CD4-positive, alpha-beta memory T cell (primary cell): ENCODE measurements at regions not wholly inside any gene's neighbourhood (a gene's known extent, or its start where the extent isn't known, plus 50 kb on each side); places are given as distances from the start of the nearest gene placed in this dataset.

Source experiments
- CTCF ChIA-PET: fragments of 350-600 bp; sonication (Branson Sonifier 250); formaldehyde crosslinking; loops from one replicate; lab custom pipeline; 2021; ENCODE audit warnings: inconsistent platforms; ENCODE audit not compliant: partially characterized antibody; lab: Charles Lee
- POLR2A ChIA-PET: fragments of 350-600 bp; sonication (Branson Sonifier 250); formaldehyde crosslinking; loops from one replicate; lab custom pipeline; 2021; ENCODE audit not compliant: partially characterized antibody; lab: Charles Lee
- DNase-seq, 5 donors: peaks; one replicate each; pipeline versions ENCODE4 v3.0.0 to v3.0.0-alpha.2; 2020 to 2022; ENCODE audit warnings: mixed read lengths in 1 of 5
- H3K27ac ChIP-seq: one replicate; pipeline ENCODE4 v1.7.0; 2013; ENCODE audit warnings: low read depth, low read length
- H3K27me3 ChIP-seq: 2 replicates; pipeline ENCODE4 v1.7.0; 2013; ENCODE audit warnings: mild to moderate bottlenecking, low read length, moderate library complexity; ENCODE audit not compliant: insufficient read depth
- H3K36me3 ChIP-seq: 2 replicates; pipeline ENCODE4 v1.7.0; 2013; ENCODE audit warnings: mild to moderate bottlenecking, low read length, moderate library complexity; ENCODE audit not compliant: insufficient read depth
- H3K4me1 ChIP-seq: 2 replicates; pipeline ENCODE4 v1.7.0; 2013; ENCODE audit warnings: mild to moderate bottlenecking, low read length, moderate library complexity; ENCODE audit not compliant: insufficient read depth
- H3K4me3 ChIP-seq, 2 donors: one replicate each; pipeline ENCODE4 v1.7.0; 2013; ENCODE audit warnings: low read length in 2 of 2, mild to moderate bottlenecking in 1 of 2
- H3K9me3 ChIP-seq, 2 donors: one replicate each; pipeline ENCODE4 v1.7.0; 2013; ENCODE audit warnings: low read length in 2 of 2, control low read depth in 1 of 2; ENCODE audit not compliant: control insufficient read depth in 1 of 2
- H3K27ac Mint-ChIP-seq, 7 donors: one replicate each; pipeline ENCODE4 v1.8.0; 2020 to 2021; ENCODE audit warnings: mixed read lengths in 7 of 7, mild to moderate bottlenecking in 6 of 7, inconsistent platforms in 3 of 7, moderate library complexity in 3 of 7
- H3K27me3 Mint-ChIP-seq, 2 donors: one replicate each; pipeline ENCODE4 v1.8.0; 2020 to 2021; ENCODE audit warnings: mixed read lengths in 2 of 2
- H3K36me3 Mint-ChIP-seq, 2 donors: one replicate each; pipeline ENCODE4 v1.8.0; 2020 to 2021; ENCODE audit warnings: mixed read lengths in 2 of 2, inconsistent platforms in 1 of 2, mild to moderate bottlenecking in 1 of 2
- H3K4me1 Mint-ChIP-seq, 4 donors: one replicate each; pipeline ENCODE4 v1.8.0; 2020 to 2021; ENCODE audit warnings: mixed read lengths in 4 of 4, mild to moderate bottlenecking in 1 of 4
- H3K4me3 Mint-ChIP-seq, 8 donors: one replicate each; pipeline ENCODE4 v1.8.0; 2020 to 2021; ENCODE audit warnings: mixed read lengths in 8 of 8, mild to moderate bottlenecking in 7 of 8, moderate library complexity in 6 of 8, inconsistent platforms in 3 of 8
- H3K9me3 Mint-ChIP-seq, 8 donors: one replicate each; pipeline ENCODE4 v1.8.0; 2020 to 2021; ENCODE audit warnings: mixed read lengths in 8 of 8, mild to moderate bottlenecking in 5 of 8, inconsistent platforms in 3 of 8, moderate library complexity in 1 of 8
- intact Hi-C: fragments of 100-400 bp; cut with micrococcal nuclease; formaldehyde crosslinking; loops from one replicate; pipeline ENCODE4 v1.15.1; 2023

DNA sequence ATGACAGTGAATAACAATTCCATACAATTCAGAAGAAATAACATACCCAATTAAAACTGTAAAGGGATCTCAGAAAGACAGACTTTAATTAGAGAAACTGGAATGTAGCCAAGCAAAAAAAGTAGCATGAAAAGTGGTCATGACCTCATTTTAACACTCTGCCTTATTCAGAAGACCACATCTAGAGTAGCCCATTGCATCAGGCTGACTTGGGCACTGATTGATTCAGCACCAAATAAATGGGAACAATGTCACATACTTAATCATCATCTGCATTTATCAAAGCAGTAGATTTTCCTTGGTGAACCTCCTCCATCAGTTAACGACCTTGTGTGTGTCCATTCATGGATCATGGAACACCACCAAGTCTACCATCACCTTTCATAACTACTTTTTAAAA, 992.1 kb downstream of the NR2F1-AS1 start:
- ChIA-PET CTCF (no interaction called here), POLR2A (no interaction called here)
- no peak overlapping the region for H3K4me3 ChIP-seq
- intact Hi-C loops = no loop called here
- no peak for DNase-seq
- Mint-ChIP-seq H3K9me3 (peaks cover 0 to 7% (median 2%) of the 10 kb centered on the region in 8 donors), H3K4me3 (no peak overlapping the region), H3K36me3 (no peaks in the 10 kb centered on the region), H3K4me1 (no peaks in the 10 kb centered on the region), H3K27me3 (no peaks in the 10 kb centered on the region), H3K27ac (no peak overlapping the region)
- H3K4me1 ChIP-seq = no peaks in the 10 kb centered on the region
- no peak overlapping the region for H3K27ac ChIP-seq
- H3K36me3 ChIP-seq = no peaks in the 10 kb centered on the region
- H3K9me3 ChIP-seq = no peaks in the 10 kb centered on the region
- no peaks in the 10 kb centered on the region for H3K27me3 ChIP-seq

- H3K9me3 Mint-ChIP-seq = peaks cover 0 to 6% (median under 1%) of the 10 kb centered on the region in 8 donors
- no peaks in the 10 kb centered on the region for H3K4me1 Mint-ChIP-seq
- Histone ChIP-seq H3K27ac (no peak overlapping the region), H3K27me3 (no peaks in the 10 kb centered on the region), H3K36me3 (no peaks in the 10 kb centered on the region), H3K4me1 (no peaks in the 10 kb centered on the region), H3K9me3 (peaks cover 0 to 6% of the 10 kb centered on the region in 2 donors), H3K4me3 (no peak overlapping the region)
- no peak overlapping the region for H3K27ac Mint-ChIP-seq
- no peaks in the 10 kb centered on the region for H3K36me3 Mint-ChIP-seq
- ChIA-PET CTCF (no interaction called here), POLR2A (no interaction called here)
- no peak for DNase-seq
- no peak overlapping the region for H3K4me3 Mint-ChIP-seq
- no peaks in the 10 kb centered on the region for H3K27me3 Mint-ChIP-seq
- intact Hi-C loops = no loop called here
These were observed 999.3 kb downstream of the NR2F1-AS1 start for GRCh38 chr5:92581690-92582089.

- H3K36me3 ChIP-seq = no peaks in the 10 kb centered on the region
- no peak overlapping the region for H3K27ac Mint-ChIP-seq
- no peak overlapping the region for H3K27ac ChIP-seq
- no peaks in the 10 kb centered on the region for H3K27me3 ChIP-seq
- H3K4me3 ChIP-seq = no peak overlapping the region
- intact Hi-C loops = no loop called here
- ChIA-PET CTCF (no interaction called here), POLR2A (no interaction called here)
- no peaks in the 10 kb centered on the region for H3K4me1 ChIP-seq
- no peak overlapping the region for H3K4me3 Mint-ChIP-seq
- H3K9me3 Mint-ChIP-seq = peaks cover 0 to 9% (median 0%) of the 10 kb centered on the region in 8 donors
- no peak for DNase-seq
- peaks cover 0 to 6% of the 10 kb centered on the region in 2 donors for H3K9me3 ChIP-seq
- no peaks in the 10 kb centered on the region for H3K36me3 Mint-ChIP-seq
- no peaks in the 10 kb centered on the region for H3K4me1 Mint-ChIP-seq
- H3K27me3 Mint-ChIP-seq = no peaks in the 10 kb centered on the region
These were observed 999.8 kb downstream of the NR2F1-AS1 start for GRCh38 chr5:92581249-92581648.

DNA sequence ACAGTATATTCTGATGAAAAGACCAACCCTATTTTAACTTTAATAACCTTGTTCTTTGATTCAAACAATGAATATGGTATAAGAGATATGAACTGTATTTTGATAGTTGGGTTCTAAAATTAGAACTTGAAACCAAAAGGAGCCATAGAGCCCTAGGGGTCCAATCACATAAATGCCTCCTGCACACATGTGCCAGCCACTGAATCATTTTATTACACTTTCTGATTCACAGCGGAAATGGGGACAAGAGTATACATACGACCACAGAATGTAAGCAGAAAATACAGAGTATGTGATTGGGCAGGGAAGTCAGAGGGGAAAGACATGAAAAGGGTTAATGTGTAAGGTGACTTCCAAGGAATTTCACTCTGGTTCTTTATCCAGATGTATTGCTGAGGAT, 1000.2 kb downstream of the NR2F1-AS1 start:
- CTCF ChIA-PET = no interaction called here
- Histone ChIP-seq H3K9me3 (peaks cover 0 to 6% of the 10 kb centered on the region in 2 donors), H3K4me3 (no peak overlapping the region), H3K27ac (no peak overlapping the region), H3K36me3 (no peaks in the 10 kb centered on the region), H3K4me1 (no peaks in the 10 kb centered on the region), H3K27me3 (no peaks in the 10 kb centered on the region)
- no peak for DNase-seq
- Mint-ChIP-seq H3K4me3 (no peak overlapping the region), H3K36me3 (no peaks in the 10 kb centered on the region), H3K27ac (no peak overlapping the region), H3K4me1 (no peaks in the 10 kb centered on the region), H3K9me3 (peaks cover 0 to 7% (median 0%) of the 10 kb centered on the region in 8 donors), H3K27me3 (no peaks in the 10 kb centered on the region)
- POLR2A ChIA-PET = no interaction called here
- intact Hi-C loops = no loop called here

DNA sequence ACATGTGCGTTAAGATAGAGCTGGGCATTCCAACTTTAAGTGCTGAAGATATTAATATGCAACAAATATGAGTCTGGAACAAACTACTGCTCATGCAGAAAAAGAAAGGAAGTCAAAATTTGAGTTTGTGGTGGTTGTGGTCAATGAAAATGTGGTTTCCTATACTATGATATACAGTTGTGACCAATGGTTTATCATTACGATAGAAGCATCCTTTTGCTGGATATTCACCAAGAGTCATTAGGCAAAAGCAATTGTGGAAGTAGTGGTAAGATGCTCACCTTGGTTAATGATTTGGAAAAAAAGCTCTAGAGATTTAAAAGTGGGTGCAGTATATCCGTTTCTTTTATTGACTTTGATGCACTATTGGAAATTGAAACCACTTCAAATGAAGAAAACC, 1007.0 kb downstream of the NR2F1-AS1 start:
- Histone ChIP-seq H3K4me1 (no peaks in the 10 kb centered on the region), H3K36me3 (no peaks in the 10 kb centered on the region), H3K9me3 (no peaks in the 10 kb centered on the region), H3K4me3 (no peak overlapping the region), H3K27me3 (no peaks in the 10 kb centered on the region), H3K27ac (no peak overlapping the region)
- no peak overlapping the region for H3K4me3 Mint-ChIP-seq
- H3K27ac Mint-ChIP-seq = no peak overlapping the region
- intact Hi-C loops = no loop called here
- POLR2A ChIA-PET = no interaction called here
- DNase-seq = no peak
- H3K36me3 Mint-ChIP-seq = no peaks in the 10 kb centered on the region
- peaks cover 0 to 3% (median under 1%) of the 10 kb centered on the region in 8 donors for H3K9me3 Mint-ChIP-seq
- no peaks in the 10 kb centered on the region for H3K4me1 Mint-ChIP-seq
- CTCF ChIA-PET = no interaction called here
- no peaks in the 10 kb centered on the region for H3K27me3 Mint-ChIP-seq

GRCh38 chr5:92568522-92568921, 1012.5 kb downstream of the NR2F1-AS1 start:
- DNase-seq = no peak
- POLR2A ChIA-PET = no interaction called here
- H3K36me3 Mint-ChIP-seq = no peaks in the 10 kb centered on the region
- H3K27me3 Mint-ChIP-seq = no peaks in the 10 kb centered on the region
- H3K4me1 Mint-ChIP-seq = no peaks in the 10 kb centered on the region
- no peak overlapping the region for H3K4me3 Mint-ChIP-seq
- Histone ChIP-seq H3K27ac (no peak overlapping the region), H3K36me3 (no peaks in the 10 kb centered on the region), H3K4me1 (no peaks in the 10 kb centered on the region), H3K27me3 (no peaks in the 10 kb centered on the region), H3K4me3 (no peak overlapping the region), H3K9me3 (no peaks in the 10 kb centered on the region)
- CTCF ChIA-PET = no interaction called here
- peaks cover 0 to 2% (median 0%) of the 10 kb centered on the region in 8 donors for H3K9me3 Mint-ChIP-seq
- no peak overlapping the region for H3K27ac Mint-ChIP-seq
- intact Hi-C loops = no loop called here

DNA sequence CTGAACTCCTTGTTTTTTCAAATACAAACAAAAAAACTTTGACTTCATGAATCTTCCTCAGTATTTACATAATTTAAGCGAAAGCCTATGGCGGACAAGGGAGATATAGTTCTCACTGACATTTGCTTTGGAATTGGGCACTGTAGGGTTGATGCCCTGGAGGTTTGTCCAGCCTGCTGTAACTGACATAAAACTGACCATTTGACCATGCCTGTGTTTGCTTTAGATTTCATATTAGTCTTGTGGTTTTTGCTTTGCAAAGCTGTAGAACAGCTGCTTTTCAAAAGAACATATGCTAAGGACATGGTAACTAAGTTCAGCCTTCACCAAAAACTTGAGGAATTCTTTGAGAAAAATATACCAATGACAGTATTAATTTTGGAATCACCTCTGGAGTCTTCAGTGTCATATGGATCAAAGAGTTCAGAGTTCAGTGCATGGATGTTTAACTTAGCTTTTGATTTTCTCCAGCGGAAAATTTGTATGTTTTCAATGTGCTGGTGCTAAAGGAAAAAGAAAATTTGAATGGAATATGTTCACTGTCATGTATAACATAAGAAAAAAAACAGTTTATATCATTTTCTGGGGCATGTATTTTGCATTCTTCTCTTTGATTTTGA, 1013.1 kb downstream of the NR2F1-AS1 start:
- no peaks in the 10 kb centered on the region for H3K36me3 Mint-ChIP-seq
- H3K27me3 Mint-ChIP-seq = no peaks in the 10 kb centered on the region
- CTCF ChIA-PET = no interaction called here
- no peaks in the 10 kb centered on the region for H3K4me1 ChIP-seq
- no peaks in the 10 kb centered on the region for H3K27me3 ChIP-seq
- peaks cover 0 to 2% (median 0%) of the 10 kb centered on the region in 8 donors for H3K9me3 Mint-ChIP-seq
- no peak for DNase-seq
- no peak overlapping the region for H3K27ac ChIP-seq
- H3K4me1 Mint-ChIP-seq = no peaks in the 10 kb centered on the region
- H3K36me3 ChIP-seq = no peaks in the 10 kb centered on the region
- H3K4me3 Mint-ChIP-seq = no peak overlapping the region
- H3K4me3 ChIP-seq = no peak overlapping the region
- intact Hi-C loops = no loop called here
- POLR2A ChIA-PET = no interaction called here
- H3K27ac Mint-ChIP-seq = no peak overlapping the region
- H3K9me3 ChIP-seq = no peaks in the 10 kb centered on the region
